ENCODE measurements at regions not wholly inside any gene's neighbourhood (a gene's known extent, or its start where the extent isn't known, plus 50 kb on each side); places are given as distances from the start of the nearest gene placed in this dataset.

DNA sequence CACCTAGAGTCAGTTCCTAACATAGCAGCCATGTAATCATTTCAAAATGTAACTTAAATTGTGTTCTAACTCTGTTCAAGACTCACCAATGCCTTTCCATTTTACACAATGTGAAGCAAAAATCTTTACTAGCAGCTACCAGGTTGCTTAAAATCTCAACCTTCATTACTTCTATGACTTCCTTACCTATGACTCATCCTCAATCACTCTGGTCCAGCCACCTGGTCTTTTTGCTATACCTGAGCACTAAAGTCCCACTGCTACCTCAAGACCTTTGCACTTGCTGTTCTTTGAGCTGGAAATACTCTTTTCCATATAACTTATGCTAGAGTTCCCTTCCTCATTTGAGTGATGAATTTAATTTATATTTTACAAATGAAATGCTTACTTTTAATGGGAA is 993.2 kb downstream of the NTRK3 start:
- H3K4me1 ChIP-seq (ENCODE audit: insufficient read depth, low read length) = no peaks in the 10 kb centered on the region
- DNase-seq (ENCODE audit: low spot score) = no peak
- H3K4me3 ChIP-seq (replicated peaks in 1 of 3; ENCODE audit: insufficient read depth in 1 of 3, low read depth in 2 of 3, low read length in 3 of 3) = no peak overlapping the region
- no peaks in the 10 kb centered on the region for H3K27me3 ChIP-seq (ENCODE audit: control insufficient read depth in 1 of 2, insufficient read depth in 2 of 2, low read length in 2 of 2)
- no peaks in the 10 kb centered on the region for H3K36me3 ChIP-seq (replicated peaks in 1 of 2; ENCODE audit: control insufficient read depth in 1 of 2, insufficient read depth in 2 of 2, low read length in 2 of 2)
- in situ Hi-C loops (cut with HindIII; ENCODE audit: extremely low pct_ligation_motif_present, low pct_unique_long_range_greater_than_20kb) = no loop called here
- no peak overlapping the region for H3K9ac ChIP-seq (ENCODE audit: insufficient read depth, low read depth, low read length)
- CTCF ChIA-PET (ENCODE audit: low intra/inter-chr PET ratio, low total read pairs) = no interaction called here
- no peak overlapping the region for H3K4me2 ChIP-seq (ENCODE audit: low read depth, low read length)
- ATAC-seq = no peak
- peaks cover 96% of the 10 kb centered on the region for H3K9me3 ChIP-seq (ENCODE audit: low read length)
- H4K20me1 ChIP-seq (ENCODE audit: insufficient read depth, low read length) = no peaks in the 10 kb centered on the region
- H3K79me2 ChIP-seq (ENCODE audit: insufficient read depth, low read length) = no peaks in the 10 kb centered on the region
- no peak overlapping the region for H2AFZ ChIP-seq (ENCODE audit: low read length)
- POLR2A ChIA-PET = no interaction called here
- intact Hi-C loops (cut with micrococcal nuclease; ENCODE audit: unreplicated experiment) = no loop called here
- BruUV-seq (replicated peaks) = no TSS peak
- TF ChIP-seq, protein P1, sequence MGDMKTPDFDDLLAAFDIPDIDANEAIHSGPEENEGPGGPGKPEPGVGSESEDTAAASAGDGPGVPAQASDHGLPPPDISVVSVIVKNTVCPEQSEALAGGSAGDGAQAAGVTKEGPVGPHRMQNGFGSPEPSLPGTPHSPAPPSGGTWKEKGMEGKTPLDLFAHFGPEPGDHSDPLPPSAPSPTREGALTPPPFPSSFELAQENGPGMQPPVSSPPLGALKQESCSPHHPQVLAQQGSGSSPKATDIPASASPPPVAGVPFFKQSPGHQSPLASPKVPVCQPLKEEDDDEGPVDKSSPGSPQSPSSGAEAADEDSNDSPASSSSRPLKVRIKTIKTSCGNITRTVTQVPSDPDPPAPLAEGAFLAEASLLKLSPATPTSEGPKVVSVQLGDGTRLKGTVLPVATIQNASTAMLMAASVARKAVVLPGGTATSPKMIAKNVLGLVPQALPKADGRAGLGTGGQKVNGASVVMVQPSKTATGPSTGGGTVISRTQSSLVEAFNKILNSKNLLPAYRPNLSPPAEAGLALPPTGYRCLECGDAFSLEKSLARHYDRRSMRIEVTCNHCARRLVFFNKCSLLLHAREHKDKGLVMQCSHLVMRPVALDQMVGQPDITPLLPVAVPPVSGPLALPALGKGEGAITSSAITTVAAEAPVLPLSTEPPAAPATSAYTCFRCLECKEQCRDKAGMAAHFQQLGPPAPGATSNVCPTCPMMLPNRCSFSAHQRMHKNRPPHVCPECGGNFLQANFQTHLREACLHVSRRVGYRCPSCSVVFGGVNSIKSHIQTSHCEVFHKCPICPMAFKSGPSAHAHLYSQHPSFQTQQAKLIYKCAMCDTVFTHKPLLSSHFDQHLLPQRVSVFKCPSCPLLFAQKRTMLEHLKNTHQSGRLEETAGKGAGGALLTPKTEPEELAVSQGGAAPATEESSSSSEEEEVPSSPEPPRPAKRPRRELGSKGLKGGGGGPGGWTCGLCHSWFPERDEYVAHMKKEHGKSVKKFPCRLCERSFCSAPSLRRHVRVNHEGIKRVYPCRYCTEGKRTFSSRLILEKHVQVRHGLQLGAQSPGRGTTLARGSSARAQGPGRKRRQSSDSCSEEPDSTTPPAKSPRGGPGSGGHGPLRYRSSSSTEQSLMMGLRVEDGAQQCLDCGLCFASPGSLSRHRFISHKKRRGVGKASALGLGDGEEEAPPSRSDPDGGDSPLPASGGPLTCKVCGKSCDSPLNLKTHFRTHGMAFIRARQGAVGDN (CRISPR knock-in tag; IDR thresholded peaks at IDR 0.05) = no peak
- TF ChIP-seq ZNF10 (CRISPR knock-in tag; IDR thresholded peaks at IDR 0.05; ENCODE audit: borderline replicate concordance, low read depth) (no peak), SNAPC2 (CRISPR knock-in tag; IDR thresholded peaks at IDR 0.05) (no peak)
- TF ChIP-seq, protein P2, sequence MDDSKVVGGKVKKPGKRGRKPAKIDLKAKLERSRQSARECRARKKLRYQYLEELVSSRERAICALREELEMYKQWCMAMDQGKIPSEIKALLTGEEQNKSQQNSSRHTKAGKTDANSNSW (CRISPR knock-in tag; IDR thresholded peaks at IDR 0.05; ENCODE audit: borderline replicate concordance) = no peak
- no peak overlapping the region for H3K27ac ChIP-seq (ENCODE audit: extremely low read length, insufficient read depth, low read length)
- FAIRE-seq = no peak

DNA sequence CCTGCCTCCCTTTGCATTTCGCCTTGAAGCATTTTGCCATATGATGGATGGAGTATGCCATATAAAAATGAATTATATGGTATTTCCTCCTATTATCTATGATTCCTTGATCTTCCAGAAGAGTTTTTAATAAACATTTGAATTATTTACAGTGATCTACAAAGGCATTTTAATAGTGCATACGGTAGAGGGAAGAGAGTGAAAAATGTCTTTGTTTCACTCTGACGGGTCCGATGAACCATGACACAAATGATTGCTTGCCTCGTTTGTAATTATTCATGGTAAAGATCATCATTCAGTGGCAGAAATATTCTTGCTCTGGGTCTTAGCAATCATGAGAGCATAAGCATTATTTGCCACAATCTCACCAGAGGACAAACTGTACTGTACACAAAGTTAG is 1010.9 kb downstream of the NTRK3 start:
- ATAC-seq (no peak), FAIRE-seq (no peak), DNase-seq (ENCODE audit: low spot score) (no peak)
- Histone ChIP-seq H3K9me3 (ENCODE audit: low read length) (peaks cover 95% of the 10 kb centered on the region), H3K4me1 (ENCODE audit: insufficient read depth, low read length) (no peaks in the 10 kb centered on the region), H3K36me3 (replicated peaks in 1 of 2; ENCODE audit: control insufficient read depth in 1 of 2, insufficient read depth in 2 of 2, low read length in 2 of 2) (no peaks in the 10 kb centered on the region), H3K4me3 (replicated peaks in 1 of 3; ENCODE audit: insufficient read depth in 1 of 3, low read depth in 2 of 3, low read length in 3 of 3) (no peak overlapping the region), H2AFZ (ENCODE audit: low read length) (no peak overlapping the region), H3K4me2 (ENCODE audit: low read depth, low read length) (no peak overlapping the region), H4K20me1 (ENCODE audit: insufficient read depth, low read length) (no peaks in the 10 kb centered on the region), H3K27ac (ENCODE audit: extremely low read length, insufficient read depth, low read length) (no peak overlapping the region), H3K79me2 (ENCODE audit: insufficient read depth, low read length) (no peaks in the 10 kb centered on the region), H3K27me3 (ENCODE audit: control insufficient read depth in 1 of 2, insufficient read depth in 2 of 2, low read length in 2 of 2) (no peaks in the 10 kb centered on the region), H3K9ac (ENCODE audit: insufficient read depth, low read depth, low read length) (no peak overlapping the region)
- BruUV-seq (replicated peaks) = no TSS peak
- intact Hi-C loops (cut with micrococcal nuclease; ENCODE audit: unreplicated experiment) (no loop called here), in situ Hi-C loops (cut with HindIII; ENCODE audit: extremely low pct_ligation_motif_present, low pct_unique_long_range_greater_than_20kb) (no loop called here)
- ChIA-PET CTCF (ENCODE audit: low intra/inter-chr PET ratio, low total read pairs) (no interaction called here), POLR2A (no interaction called here)
- no peak for TF ChIP-seq JUND (CRISPR knock-in tag; IDR thresholded peaks at IDR 0.05)
- no peak for TF ChIP-seq ZNF253 (CRISPR knock-in tag; IDR thresholded peaks at IDR 0.05; ENCODE audit: borderline replicate concordance)
- WGBS (ENCODE audit: low lambda C conversion rate) = 40% methylated on average over 5 of the region's 5 CpGs

Measured in HepG2 (cell line).